ENCODE measurements at regions not wholly inside any gene's neighbourhood (a gene's known extent, or its start where the extent isn't known, plus 50 kb on each side); places are given as distances from the start of the nearest gene placed in this dataset.

- TF ChIP-seq TSHZ2 (CRISPR knock-in tag; IDR thresholded peaks at IDR 0.05) = no peak
- no peak for TF ChIP-seq ZNF565 (CRISPR knock-in tag; conservative IDR thresholded peaks at IDR 0.05; ENCODE audit: low read depth)
- no peak for TF ChIP-seq ZFP30 (CRISPR knock-in tag; IDR thresholded peaks at IDR 0.05)
- TF ChIP-seq CSDC2 (CRISPR knock-in tag; IDR thresholded peaks at IDR 0.05) = no peak
- TF ChIP-seq PATZ1 (CRISPR knock-in tag; IDR thresholded peaks at IDR 0.05; ENCODE audit: borderline replicate concordance) = no peak
- TF ChIP-seq BACH2 (CRISPR knock-in tag; IDR thresholded peaks at IDR 0.05; ENCODE audit: borderline replicate concordance) = no peak
- TF ChIP-seq ISL1 (CRISPR knock-in tag; IDR thresholded peaks at IDR 0.05) = no peak
- TF ChIP-seq CREB5 (CRISPR knock-in tag; IDR thresholded peaks at IDR 0.05; ENCODE audit: low read depth) = no peak
- no peak for TF ChIP-seq ESRRG (CRISPR knock-in tag; IDR thresholded peaks at IDR 0.05)
- TF ChIP-seq SNAI2 (CRISPR knock-in tag; IDR thresholded peaks at IDR 0.05) = no peak
These were observed 361.3 kb upstream of the THBS1 start (continued) for GRCh38 chr15:39219608-39220007.

- TF ChIP-seq TSHZ2 (CRISPR knock-in tag; IDR thresholded peaks at IDR 0.05) (no peak), ZFP30 (CRISPR knock-in tag; IDR thresholded peaks at IDR 0.05) (no peak), CSDC2 (CRISPR knock-in tag; IDR thresholded peaks at IDR 0.05) (no peak), TOX (CRISPR knock-in tag; IDR thresholded peaks at IDR 0.05; ENCODE audit: borderline replicate concordance) (no peak), ZNF565 (CRISPR knock-in tag; conservative IDR thresholded peaks at IDR 0.05; ENCODE audit: low read depth) (no peak), ZC3H10 (CRISPR knock-in tag; IDR thresholded peaks at IDR 0.05) (no peak), CSRNP3 (CRISPR knock-in tag; IDR thresholded peaks at IDR 0.05) (no peak), RARB (CRISPR knock-in tag; IDR thresholded peaks at IDR 0.05) (no peak), BACH2 (CRISPR knock-in tag; IDR thresholded peaks at IDR 0.05; ENCODE audit: borderline replicate concordance) (no peak), CREB5 (CRISPR knock-in tag; IDR thresholded peaks at IDR 0.05; ENCODE audit: low read depth) (no peak), ZNF8 (CRISPR knock-in tag; IDR thresholded peaks at IDR 0.05) (no peak), PATZ1 (CRISPR knock-in tag; IDR thresholded peaks at IDR 0.05; ENCODE audit: borderline replicate concordance) (no peak), OSR1 (CRISPR knock-in tag; IDR thresholded peaks at IDR 0.05) (no peak), GLIS3 (CRISPR knock-in tag; IDR thresholded peaks at IDR 0.05) (no peak), PPARA (CRISPR knock-in tag; IDR thresholded peaks at IDR 0.05; ENCODE audit: borderline replicate concordance) (no peak), POU6F1 (CRISPR knock-in tag; IDR thresholded peaks at IDR 0.05; ENCODE audit: borderline replicate concordance, low read depth) (no peak), ZFP3 (CRISPR knock-in tag; IDR thresholded peaks at IDR 0.05) (no peak), ARNTL (CRISPR knock-in tag; IDR thresholded peaks at IDR 0.05; ENCODE audit: borderline replicate concordance, low read depth) (no peak), ZNF70 (CRISPR knock-in tag; IDR thresholded peaks at IDR 0.05) (no peak), TCF4 (CRISPR knock-in tag; IDR thresholded peaks at IDR 0.05; ENCODE audit: borderline replicate concordance) (no peak)
- ATAC-seq = no peak
These were observed 354.5 kb upstream of the THBS1 start for GRCh38 chr15:39226169-39226937.
